Ovary (tissue), 7 donors: ENCODE measurements at regions not wholly inside any gene's neighbourhood (a gene's known extent, or its start where the extent isn't known, plus 50 kb on each side); places are given as distances from the start of the nearest gene placed in this dataset.

Source experiments
- DNase-seq, 5 donors: peaks; one replicate each; pipeline ENCODE4 v3.0.0-alpha.2; 2019 to 2020
- H3K27ac ChIP-seq, 2 donors: fragments of 200-600 bp; one replicate each; pipeline versions ENCODE4 v1.5.1 to v1.8.0; 2019 to 2022
- H3K27me3 ChIP-seq: fragments of 200-600 bp; one replicate; pipeline ENCODE4 v1.8.0; 2022
- H3K36me3 ChIP-seq: fragments of 200-600 bp; sonication (generic); one replicate; pipeline ENCODE4 v1.5.1; 2019
- H3K4me1 ChIP-seq: one replicate; pipeline ENCODE4 v1.8.1; 2013; ENCODE audit warnings: mild to moderate bottlenecking, moderate library complexity; ENCODE audit not compliant: insufficient read depth
- H3K4me3 ChIP-seq: fragments of 200-600 bp; sonication (generic); one replicate; pipeline ENCODE4 v1.5.1; 2017
- H3K9me3 ChIP-seq, 2 donors: fragments of 200-600 bp in 1 of 2; sonication (generic) in 1 of 2; one replicate each; pipeline versions ENCODE4 v1.5.1 to v1.8.1; 2013 to 2019; ENCODE audit warnings: mild to moderate bottlenecking in 1 of 2, moderate library complexity in 1 of 2
- EP300 ChIP-seq: sonication (generic); formaldehyde crosslinking; IDR thresholded peaks from one replicate; pipeline ENCODE4 v1.6.1; 2017; ENCODE audit warnings: antibody characterized with exemption
- POLR2A ChIP-seq: fragments of 450-650 bp; IDR thresholded peaks from one replicate; pipeline ENCODE4 v1.6.1; 2017; ENCODE audit warnings: antibody characterized with exemption, mild to moderate bottlenecking, moderate library complexity
- WGBS, 3 donors: extraction: QIAGEN DNeasy Blood & Tissue Kit in 1 of 3; methylation state at CpG; one replicate each; pipeline versions ENCODE4 v1.1.5 to v1.1.7; 2013 to 2017; 5-methylcytosine and 5-hydroxymethylcytosine counted together
- intact Hi-C, 4 donors: fragments of 100-400 bp; cut with DNase I; formaldehyde crosslinking; loops; one replicate each; pipeline versions ENCODE4 v1.11.0 to v1.15.1; 2022 to 2023
- TF ChIP-seq, protein P1 (sequence below), 3 donors: fragments of 450-650 bp in 2 of 3; fragments of 200-600 bp in 1 of 3; IDR thresholded peaks; one replicate each; pipeline versions ENCODE4 v1.5.1 to v1.8.0; 2016 to 2022; ENCODE audit warnings: antibody characterized with exemption in 3 of 3, mild to moderate bottlenecking in 1 of 3
- donor health status: DM: no; HTN: no; CAD: no; lungs with moderate emphysema.
- donor health status: DM: no; HTN: no; CAD: no.
- donor health status: Bipolar disorder and iron deficiency.
- donor health status: DM: no; HTN: no; CAD: no.
- donor health status: DM: yes; HTN: yes; CAD: no.

- intact Hi-C loops: no loop called here
Observed at GRCh38 chr17:79231766-79232287, 157.2 kb downstream of the ENGASE start.

DNA sequence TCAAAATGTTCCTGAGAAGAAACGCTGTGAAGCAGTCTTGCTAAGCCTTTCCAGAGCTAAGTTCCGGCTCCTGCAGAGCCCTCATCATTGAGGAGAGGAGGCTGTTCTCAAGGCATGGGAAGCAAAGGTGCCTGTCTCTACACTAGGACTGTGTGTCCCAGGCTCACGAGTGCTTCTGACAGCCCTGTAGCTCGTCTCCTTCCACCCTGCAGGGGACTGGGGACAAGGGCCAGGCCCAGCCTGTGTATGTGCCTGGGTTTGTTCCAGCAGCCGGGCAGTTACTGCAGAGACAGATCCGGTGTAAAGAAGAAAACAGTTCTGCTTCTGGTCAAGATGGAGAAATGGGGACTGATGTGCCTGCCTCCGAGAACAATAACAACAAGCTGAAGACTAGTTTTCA, 156.0 kb downstream of the ENGASE start:
- H3K27me3 ChIP-seq: no peaks in the 10 kb centered on the region
- no peaks in the 10 kb centered on the region for H3K4me1 ChIP-seq
- no peak for TF ChIP-seq POLR2A
- TF ChIP-seq EP300: no peak
- TF ChIP-seq, protein P1, sequence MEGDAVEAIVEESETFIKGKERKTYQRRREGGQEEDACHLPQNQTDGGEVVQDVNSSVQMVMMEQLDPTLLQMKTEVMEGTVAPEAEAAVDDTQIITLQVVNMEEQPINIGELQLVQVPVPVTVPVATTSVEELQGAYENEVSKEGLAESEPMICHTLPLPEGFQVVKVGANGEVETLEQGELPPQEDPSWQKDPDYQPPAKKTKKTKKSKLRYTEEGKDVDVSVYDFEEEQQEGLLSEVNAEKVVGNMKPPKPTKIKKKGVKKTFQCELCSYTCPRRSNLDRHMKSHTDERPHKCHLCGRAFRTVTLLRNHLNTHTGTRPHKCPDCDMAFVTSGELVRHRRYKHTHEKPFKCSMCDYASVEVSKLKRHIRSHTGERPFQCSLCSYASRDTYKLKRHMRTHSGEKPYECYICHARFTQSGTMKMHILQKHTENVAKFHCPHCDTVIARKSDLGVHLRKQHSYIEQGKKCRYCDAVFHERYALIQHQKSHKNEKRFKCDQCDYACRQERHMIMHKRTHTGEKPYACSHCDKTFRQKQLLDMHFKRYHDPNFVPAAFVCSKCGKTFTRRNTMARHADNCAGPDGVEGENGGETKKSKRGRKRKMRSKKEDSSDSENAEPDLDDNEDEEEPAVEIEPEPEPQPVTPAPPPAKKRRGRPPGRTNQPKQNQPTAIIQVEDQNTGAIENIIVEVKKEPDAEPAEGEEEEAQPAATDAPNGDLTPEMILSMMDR (IDR thresholded peaks at IDR 0.05): no peak
- H3K9me3 ChIP-seq: no peaks in the 10 kb centered on the region
- H3K36me3 ChIP-seq: no peaks in the 10 kb centered on the region
- intact Hi-C loops: no loop called here
- no peak overlapping the region for H3K4me3 ChIP-seq
- WGBS, 3 donors: 63 to 77% (median 69%) methylated on average over 7 of the region's 7 CpGs
- H3K27ac ChIP-seq: no peak overlapping the region
- no peak for DNase-seq

More at GRCh38 chr17:79231766-79232287, 157.2 kb downstream of the ENGASE start:
- H3K27ac ChIP-seq: no peak overlapping the region
- no peak for TF ChIP-seq EP300
- TF ChIP-seq, protein P1 (IDR thresholded peaks at IDR 0.05): no peak
- no peak for TF ChIP-seq POLR2A
- H3K9me3 ChIP-seq: no peaks in the 10 kb centered on the region
- H3K27me3 ChIP-seq: no peaks in the 10 kb centered on the region
- no peak overlapping the region for H3K4me3 ChIP-seq
- no peaks in the 10 kb centered on the region for H3K4me1 ChIP-seq
- H3K36me3 ChIP-seq: no peaks in the 10 kb centered on the region
- WGBS, 3 donors: 76 to 80% (median 78%) methylated on average over 10 of the region's 10 CpGs
- no peak for DNase-seq

- 71 to 85% (median 79%) methylated on average over 2 of the region's 2 CpGs for WGBS, 3 donors
- Histone ChIP-seq H3K27me3 (no peaks in the 10 kb centered on the region), H3K36me3 (no peaks in the 10 kb centered on the region), H3K4me3 (no peak overlapping the region), H3K27ac (no peak overlapping the region), H3K4me1 (no peaks in the 10 kb centered on the region), H3K9me3 (no peaks in the 10 kb centered on the region)
- intact Hi-C loops: no loop called here
- TF ChIP-seq, protein P1 (IDR thresholded peaks at IDR 0.05): no peak
- TF ChIP-seq POLR2A (no peak), EP300 (no peak)
- DNase-seq: no peak
Observed at GRCh38 chr17:79226037-79226436, 151.4 kb downstream of the ENGASE start.

GRCh38 chr17:79224903-79225302, 150.3 kb downstream of the ENGASE start:
- H3K27ac ChIP-seq: no peak overlapping the region
- no peaks in the 10 kb centered on the region for H3K4me1 ChIP-seq
- intact Hi-C loops: no loop called here
- no peaks in the 10 kb centered on the region for H3K9me3 ChIP-seq
- no peak overlapping the region for H3K4me3 ChIP-seq
- no peaks in the 10 kb centered on the region for H3K36me3 ChIP-seq
- no peaks in the 10 kb centered on the region for H3K27me3 ChIP-seq
- TF ChIP-seq, protein P1 (IDR thresholded peaks at IDR 0.05): no peak
- TF ChIP-seq POLR2A: no peak
- no peak for TF ChIP-seq EP300
- WGBS, 3 donors: 66 to 80% (median 74%) methylated on average over 5 of the region's 5 CpGs
- no peak for DNase-seq
